ENCODE measurements at regions not wholly inside any gene's neighbourhood (a gene's known extent, or its start where the extent isn't known, plus 50 kb on each side); places are given as distances from the start of the nearest gene placed in this dataset.

GRCh38 chr4:115929373-115929772, 816.0 kb upstream of the NDST4 start (continued):
- TF ChIP-seq PRDM2 (tag by site-specific recombination; IDR thresholded peaks at IDR 0.05; ENCODE audit: borderline replicate concordance) (no peak), ZNF133 (tag by site-specific recombination; IDR thresholded peaks at IDR 0.05) (no peak), ZNF549 (tag by site-specific recombination; IDR thresholded peaks at IDR 0.05) (no peak), ZSCAN23 (tag by site-specific recombination; IDR thresholded peaks at IDR 0.05) (no peak), ZNF274 (IDR thresholded peaks at IDR 0.05; ENCODE audit: low read length) (no peak), ZNF274 (tag by site-specific recombination; IDR thresholded peaks at IDR 0.05; ENCODE audit: borderline replicate concordance) (no peak), ZBTB1 (tag by site-specific recombination; IDR thresholded peaks at IDR 0.05) (no peak)

- Histone ChIP-seq H3K4me3 (ENCODE audit: low read depth, low read length) (no peak overlapping the region), H3K9me3 (ENCODE audit: control insufficient read depth, insufficient read depth, low read depth, low read length) (no peaks in the 10 kb centered on the region), H3K27ac (ENCODE audit: extremely low read depth, low read depth, low read length) (no peak overlapping the region), H3K4me1 (ENCODE audit: control insufficient read depth, insufficient read depth, low read length) (no peaks in the 10 kb centered on the region), H3K36me3 (ENCODE audit: control insufficient read depth in 2 of 2, insufficient read depth in 1 of 2, low read length in 2 of 2) (no peaks in the 10 kb centered on the region)
- CTCF ChIA-PET, result no interaction called here
- TF ChIP-seq ZNF112 (tag by site-specific recombination; IDR thresholded peaks at IDR 0.05) (no peak), GLI4 (tag by site-specific recombination; IDR thresholded peaks at IDR 0.05) (no peak), ZNF138 (tag by site-specific recombination; IDR thresholded peaks at IDR 0.05; ENCODE audit: borderline replicate concordance) (no peak), CTCF (tag by site-specific recombination; IDR thresholded peaks at IDR 0.05) (no peak), ZFP37 (tag by site-specific recombination; IDR thresholded peaks at IDR 0.05) (no peak), SP2 (tag by site-specific recombination; IDR thresholded peaks at IDR 0.05) (no peak), ZBTB17 (tag by site-specific recombination; IDR thresholded peaks at IDR 0.05) (no peak), ZNF391 (tag by site-specific recombination; IDR thresholded peaks at IDR 0.05; ENCODE audit: borderline replicate concordance, low read depth) (no peak), ZNF521 (tag by site-specific recombination; IDR thresholded peaks at IDR 0.05) (no peak), ZSCAN4 (tag by site-specific recombination; IDR thresholded peaks at IDR 0.05) (no peak), ZNF214 (tag by site-specific recombination; IDR thresholded peaks at IDR 0.05; ENCODE audit: borderline replicate concordance) (no peak), ZNF843 (tag by site-specific recombination; IDR thresholded peaks at IDR 0.05) (no peak), HIC1 (tag by site-specific recombination; IDR thresholded peaks at IDR 0.05) (no peak), ZNF19 (tag by site-specific recombination; IDR thresholded peaks at IDR 0.05; ENCODE audit: low read depth) (no peak), ZNF133 (tag by site-specific recombination; IDR thresholded peaks at IDR 0.05) (no peak), KLF7 (tag by site-specific recombination; IDR thresholded peaks at IDR 0.05; ENCODE audit: borderline replicate concordance) (no peak), YY2 (tag by site-specific recombination; IDR thresholded peaks at IDR 0.05) (no peak), KLF16 (tag by site-specific recombination; IDR thresholded peaks at IDR 0.05) (no peak), ZBTB6 (tag by site-specific recombination; IDR thresholded peaks at IDR 0.05) (no peak), ZNF580 (tag by site-specific recombination; IDR thresholded peaks at IDR 0.05) (no peak)
- POLR2A ChIA-PET, result no interaction called here
Observed at GRCh38 chr4:115927382-115927781, 814.0 kb upstream of the NDST4 start.
